ENCODE measurements at regions not wholly inside any gene's neighbourhood (a gene's known extent, or its start where the extent isn't known, plus 50 kb on each side); places are given as distances from the start of the nearest gene placed in this dataset.

DNA sequence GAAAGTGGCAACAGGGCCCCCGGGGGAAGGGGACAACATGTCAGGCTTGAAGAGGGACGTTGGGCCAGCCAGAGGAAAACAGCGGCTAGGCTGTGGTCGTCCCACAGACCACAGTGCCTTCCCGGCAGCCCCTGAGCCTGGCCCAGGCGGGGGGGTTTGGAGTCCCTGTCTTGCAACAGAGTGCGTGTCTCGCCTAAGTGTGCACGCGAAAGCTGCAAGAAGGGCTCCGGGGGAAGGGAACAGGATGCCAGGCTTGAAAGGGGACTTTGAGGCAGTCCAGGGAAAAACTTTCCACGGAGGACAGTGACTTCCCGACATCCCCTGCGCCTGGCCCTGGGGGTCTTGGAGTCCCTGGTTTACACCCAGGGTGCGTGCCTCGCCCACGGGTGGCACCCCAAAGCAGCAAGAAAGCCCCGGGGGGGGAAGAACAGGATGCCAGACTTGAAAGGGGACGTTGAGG lies 157.5 kb upstream of the ALG10B start:
- Histone ChIP-seq H3K9me3 (no peaks in the 10 kb centered on the region), H3K4me3 (no peak overlapping the region), H3K27me3 (no peaks in the 10 kb centered on the region), H3K36me3 (no peaks in the 10 kb centered on the region), H3K27ac (no peak overlapping the region), H3K4me1 (no peaks in the 10 kb centered on the region)
- no peak for TF ChIP-seq POLR2A (IDR thresholded peaks at IDR 0.05)
- no peak for TF ChIP-seq CTCF (IDR thresholded peaks at IDR 0.05)
- DNase-seq, result no peak
- intact Hi-C loops (cut with DNase I; ENCODE audit: low total_unique reads), result no loop called here

DNA sequence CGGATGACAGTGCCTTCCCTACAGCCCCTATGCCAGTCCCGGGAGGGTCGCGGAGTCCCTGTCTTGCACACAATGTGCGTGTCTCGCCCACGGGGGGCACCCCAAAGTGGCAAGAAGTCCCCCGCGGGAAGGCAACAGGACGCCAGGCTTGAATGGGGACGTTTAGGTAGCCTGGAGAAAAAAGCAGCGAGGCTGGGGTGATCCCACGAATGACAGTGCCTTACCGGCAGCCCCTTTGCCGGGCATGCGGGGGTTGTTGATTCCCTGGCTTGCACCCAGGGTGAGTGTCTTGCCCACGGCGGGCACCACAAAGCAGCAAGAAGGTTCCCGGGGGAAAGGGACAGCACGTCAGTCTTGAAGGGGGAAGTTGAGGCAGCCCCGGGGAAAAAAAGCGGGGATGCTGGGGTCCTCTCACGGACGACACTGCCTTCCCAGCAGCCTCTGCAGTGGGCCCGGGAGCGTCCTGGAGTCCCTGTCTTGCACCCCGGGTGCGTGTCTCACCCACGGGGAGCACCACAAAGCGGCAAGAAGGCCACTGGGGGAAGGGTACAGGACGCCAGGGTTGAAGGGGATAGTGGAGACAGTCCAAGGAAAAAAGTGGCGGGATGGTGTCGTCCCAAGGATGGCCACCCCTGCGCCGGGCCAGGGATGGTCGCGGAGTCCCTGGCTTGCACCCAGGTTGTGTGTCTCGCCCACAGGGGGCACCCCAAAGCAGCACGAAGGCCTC lies 156.8 kb upstream of the ALG10B start:
- TF ChIP-seq POLR2A (IDR thresholded peaks at IDR 0.05), result no peak
- intact Hi-C loops (cut with DNase I; ENCODE audit: low total_unique reads), result no loop called here
- no peaks in the 10 kb centered on the region for H3K36me3 ChIP-seq
- DNase-seq, result no peak
- no peaks in the 10 kb centered on the region for H3K27me3 ChIP-seq
- no peaks in the 10 kb centered on the region for H3K4me1 ChIP-seq
- no peak overlapping the region for H3K4me3 ChIP-seq
- H3K9me3 ChIP-seq, result no peaks in the 10 kb centered on the region
- no peak overlapping the region for H3K27ac ChIP-seq

GRCh38 chr12:38160318-38161122 lies 156.1 kb upstream of the ALG10B start:
- Histone ChIP-seq H3K4me1 (no peaks in the 10 kb centered on the region), H3K4me3 (no peak overlapping the region), H3K27me3 (no peaks in the 10 kb centered on the region), H3K27ac (no peak overlapping the region), H3K36me3 (no peaks in the 10 kb centered on the region), H3K9me3 (no peaks in the 10 kb centered on the region)
- intact Hi-C loops (cut with DNase I; ENCODE audit: low total_unique reads), result no loop called here
- TF ChIP-seq CTCF (IDR thresholded peaks at IDR 0.05) (no peak), POLR2A (IDR thresholded peaks at IDR 0.05) (no peak)
- no peak for DNase-seq

DNA sequence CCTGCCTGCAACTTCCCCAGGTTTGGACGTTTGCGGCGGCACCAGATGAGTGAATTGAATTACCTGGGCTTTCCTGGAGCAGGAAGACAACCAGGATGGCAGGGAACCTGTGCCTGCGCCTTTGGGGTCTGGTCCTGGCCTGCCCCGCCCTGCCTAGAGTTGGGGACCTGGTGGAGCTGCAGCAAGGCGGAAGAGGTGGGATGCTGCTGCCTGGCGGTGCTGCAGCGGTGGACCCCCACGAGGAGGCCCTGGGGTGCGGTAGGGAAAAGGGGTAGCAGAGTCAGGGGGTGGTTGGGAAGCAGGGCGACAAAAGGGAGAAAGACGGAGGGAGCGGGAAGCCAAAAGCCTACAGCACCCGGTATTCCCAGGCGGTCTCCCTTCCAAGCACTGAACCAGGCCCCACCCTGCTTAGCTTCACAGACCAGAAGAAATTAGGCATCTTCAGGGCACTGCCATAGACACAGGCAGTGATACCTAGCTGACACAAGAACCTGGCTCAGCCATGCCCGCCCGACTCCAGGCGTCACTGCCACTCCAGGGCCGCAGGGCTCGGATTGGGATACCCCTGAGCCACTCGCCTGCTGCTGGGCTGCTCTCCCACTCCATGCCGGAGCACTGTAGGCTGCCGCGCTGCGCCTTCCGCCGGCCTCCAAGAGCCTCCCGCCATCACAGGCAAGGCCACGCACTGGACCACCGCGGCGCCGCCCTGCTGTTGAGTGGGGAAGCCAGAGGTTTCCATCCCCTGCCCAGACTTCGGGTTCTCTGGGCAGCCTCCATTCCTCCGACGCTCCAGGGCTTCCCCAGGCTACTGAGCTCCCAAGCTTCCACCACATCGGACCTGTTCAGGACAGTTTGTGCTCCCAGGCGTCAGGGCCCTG lies 155.2 kb upstream of the ALG10B start:
- Histone ChIP-seq H3K4me3 (no peak overlapping the region), H3K36me3 (no peaks in the 10 kb centered on the region), H3K27ac (no peak overlapping the region), H3K9me3 (no peaks in the 10 kb centered on the region), H3K27me3 (no peaks in the 10 kb centered on the region), H3K4me1 (no peaks in the 10 kb centered on the region)
- intact Hi-C loops (cut with DNase I; ENCODE audit: low total_unique reads), result no loop called here
- DNase-seq, result no peak
- no peak for TF ChIP-seq CTCF (IDR thresholded peaks at IDR 0.05)
- no peak for TF ChIP-seq POLR2A (IDR thresholded peaks at IDR 0.05)

GRCh38 chr12:38162013-38162412 lies 154.6 kb upstream of the ALG10B start:
- H3K4me3 ChIP-seq, result no peak overlapping the region
- H3K27me3 ChIP-seq, result no peaks in the 10 kb centered on the region
- no peak overlapping the region for H3K27ac ChIP-seq
- TF ChIP-seq CTCF (IDR thresholded peaks at IDR 0.05) (no peak), POLR2A (IDR thresholded peaks at IDR 0.05) (no peak)
- H3K9me3 ChIP-seq, result no peaks in the 10 kb centered on the region
- no peaks in the 10 kb centered on the region for H3K36me3 ChIP-seq
- intact Hi-C loops (cut with DNase I; ENCODE audit: low total_unique reads), result no loop called here
- H3K4me1 ChIP-seq, result no peaks in the 10 kb centered on the region
- DNase-seq, result no peak

Data from uterus (tissue), 3 donors.